Gastrocnemius medialis (tissue), 4 donors: ENCODE measurements at regions not wholly inside any gene's neighbourhood (a gene's known extent, or its start where the extent isn't known, plus 50 kb on each side); places are given as distances from the start of the nearest gene placed in this dataset.
"Not testable (repeated sequence)": the region's sequence is repeated elsewhere in the genome, so short reads cannot be mapped to it uniquely, and the experiment has no call there.

ENCODE experiments used
- ATAC-seq, 2 donors: fragments of 150-250 bp; one replicate each; pipeline ENCODE4 v1.9.1; 2016
- DNase-seq, 2 donors: peaks; one replicate each; pipeline ENCODE4 v3.0.0-alpha.2; 2019
- H3K27ac ChIP-seq, 4 donors: fragments of 200-600 bp; sonication (generic); 1 replicate in 1 of 4; 2 replicates in 3 of 4; pipeline ENCODE4 v1.5.1; 2016 to 2018; ENCODE audit warnings: mild to moderate bottlenecking in 2 of 4, moderate library complexity in 1 of 4
- H3K27me3 ChIP-seq, 3 donors: fragments of 200-600 bp; sonication (generic) in 2 of 3; 1 replicate in 1 of 3; 2 replicates in 2 of 3; pipeline versions ENCODE4 v1.5.1 to v1.6.0; 2016 to 2019; ENCODE audit warnings: mild to moderate bottlenecking in 1 of 3, moderate library complexity in 1 of 3
- H3K36me3 ChIP-seq, 2 donors: fragments of 200-600 bp; sonication (generic) in 1 of 2; one replicate each; pipeline ENCODE4 v1.5.1; 2017 to 2018
- H3K4me1 ChIP-seq, 2 donors: fragments of 200-600 bp; sonication (generic) in 1 of 2; one replicate each; pipeline ENCODE4 v1.5.1; 2016 to 2017; ENCODE audit warnings: mild to moderate bottlenecking in 2 of 2
- H3K4me3 ChIP-seq, 4 donors: fragments of 200-600 bp; sonication (generic) in 3 of 4; 1 replicate in 1 of 4; 2 replicates in 3 of 4; pipeline ENCODE4 v1.5.1; 2016 to 2019; ENCODE audit warnings: mild to moderate bottlenecking in 2 of 4
- H3K9me3 ChIP-seq, 3 donors: fragments of 200-600 bp; sonication (generic) in 2 of 3; 1 replicate in 1 of 3; 2 replicates in 2 of 3; pipeline ENCODE4 v1.5.1; 2016 to 2019
- CTCF ChIP-seq, 5 experiments: fragments of 450-650 bp in 3 of 5; fragments of 200-600 bp in 2 of 5; sonication (generic) in 2 of 5; IDR thresholded peaks in 4 of 5; conservative IDR thresholded peaks in 1 of 5; 1 replicate in 4 of 5; 2 replicates in 1 of 5; pipeline ENCODE4 v1.5.1; 2016 to 2019; ENCODE audit warnings: antibody characterized with exemption in 5 of 5, mild to moderate bottlenecking in 3 of 5, moderate library complexity in 3 of 5
- POLR2A ChIP-seq, 2 donors: fragments of 450-650 bp; IDR thresholded peaks; one replicate each; pipeline ENCODE4 v1.6.1; 2017; ENCODE audit warnings: antibody characterized with exemption in 2 of 2, mild to moderate bottlenecking in 2 of 2, moderate library complexity in 2 of 2
- in situ Hi-C, 4 donors: fragments of 200-750 bp; cut with MboI; loops; one replicate each; pipeline versions ENCODE4 v1.15.0 to v1.8.0; 2017; ENCODE audit warnings: low sequenced_read_pairs in 4 of 4
- intact Hi-C: fragments of 100-400 bp; cut with DNase I; formaldehyde crosslinking; loops from one replicate; pipeline ENCODE4 v1.15.1; 2023; ENCODE audit warnings: low total_unique reads

- in situ Hi-C loops, result no loop called here
- H3K36me3 ChIP-seq, result no peaks in the 10 kb centered on the region
- intact Hi-C loops, result no loop called here
Measured at GRCh38 chr13:54261856-54262255, 1233.2 kb downstream of the OLFM4 start.

GRCh38 chr13:54263868-54264267 lies 1235.3 kb downstream of the OLFM4 start:
- no peaks in the 10 kb centered on the region for H3K27me3 ChIP-seq
- H3K4me1 ChIP-seq, result no peaks in the 10 kb centered on the region
- DNase-seq (no peak), ATAC-seq (no peak)
- H3K27ac ChIP-seq, result no peak overlapping the region
- no peak overlapping the region for H3K4me3 ChIP-seq
- TF ChIP-seq CTCF (IDR thresholded peaks at IDR 0.05 in 4 of 5, conservative IDR thresholded peaks at IDR 0.05 in 1 of 5) (no peak), POLR2A (IDR thresholded peaks at IDR 0.05) (no peak)
- intact Hi-C loops, result no loop called here
- no peaks in the 10 kb centered on the region for H3K36me3 ChIP-seq
- in situ Hi-C loops, result no loop called here
- no peaks in the 10 kb centered on the region for H3K9me3 ChIP-seq

More at GRCh38 chr13:54261856-54262255, 1233.2 kb downstream of the OLFM4 start:
- no peak for ATAC-seq
- no peak for TF ChIP-seq CTCF (IDR thresholded peaks at IDR 0.05 in 4 of 5, conservative IDR thresholded peaks at IDR 0.05 in 1 of 5)
- no peak for TF ChIP-seq POLR2A (IDR thresholded peaks at IDR 0.05)
- no peak for DNase-seq
- Histone ChIP-seq H3K9me3 (no peaks in the 10 kb centered on the region), H3K27me3 (no peaks in the 10 kb centered on the region), H3K27ac (no peak overlapping the region), H3K4me1 (no peaks in the 10 kb centered on the region), H3K4me3 (no peak overlapping the region)

- intact Hi-C loops, H3K27me3 ChIP-seq, H3K4me1 ChIP-seq, H3K36me3 ChIP-seq, in situ Hi-C loops, H3K9me3 ChIP-seq, ATAC-seq, DNase-seq, H3K27ac ChIP-seq, H3K4me3 ChIP-seq: not testable (repeated sequence)
Measured at GRCh38 chr13:54267253-54267668, 1238.6 kb downstream of the OLFM4 start.

- H3K4me3 ChIP-seq, DNase-seq, intact Hi-C loops, H3K4me1 ChIP-seq, in situ Hi-C loops, H3K9me3 ChIP-seq, H3K27ac ChIP-seq, ATAC-seq, H3K36me3 ChIP-seq, H3K27me3 ChIP-seq: not testable (repeated sequence)
Measured at GRCh38 chr13:54268013-54268695, 1239.5 kb downstream of the OLFM4 start.

- no peak for TF ChIP-seq POLR2A (IDR thresholded peaks at IDR 0.05)
- TF ChIP-seq CTCF (IDR thresholded peaks at IDR 0.05 in 4 of 5, conservative IDR thresholded peaks at IDR 0.05 in 1 of 5), result no peak
- Histone ChIP-seq H3K27ac (no peak overlapping the region), H3K9me3 (peaks cover 0 to 4% (median 0%) of the 10 kb centered on the region in 3 donors), H3K4me1 (no peaks in the 10 kb centered on the region), H3K36me3 (no peaks in the 10 kb centered on the region), H3K27me3 (no peaks in the 10 kb centered on the region), H3K4me3 (no peak overlapping the region)
- ATAC-seq (no peak), DNase-seq (no peak)
- intact Hi-C loops (no loop called here), in situ Hi-C loops (no loop called here)
Measured at GRCh38 chr13:54287062-54287764, 1258.6 kb downstream of the OLFM4 start.
